HL-60 (cell line): ENCODE measurements at regions not wholly inside any gene's neighbourhood (a gene's known extent, or its start where the extent isn't known, plus 50 kb on each side); places are given as distances from the start of the nearest gene placed in this dataset.

Source experiments
- CTCF ChIP-seq: IDR thresholded peaks from one replicate; pipeline ENCODE4 v1.5.1; 2011; ENCODE audit warnings: low read length, control low read depth, inconsistent platforms; ENCODE audit not compliant: insufficient read depth
- GABPA ChIP-seq: IDR thresholded peaks from 2 replicates; pipeline ENCODE4 v1.6.1; 2012; ENCODE audit warnings: low read depth
- POLR2AphosphoS5 ChIP-seq: IDR thresholded peaks from 2 replicates; pipeline ENCODE4 v1.6.1; 2012; ENCODE audit warnings: low read depth
- REST ChIP-seq: IDR thresholded peaks from 2 replicates; pipeline ENCODE4 v1.6.1; 2012; ENCODE audit warnings: low read depth; ENCODE audit not compliant: insufficient replicate concordance
- SPI1 ChIP-seq: IDR thresholded peaks from 2 replicates; pipeline ENCODE4 v1.6.1; 2012; ENCODE audit warnings: low read depth, mild to moderate bottlenecking, borderline replicate concordance

- TF ChIP-seq CTCF (no peak), REST (no peak), POLR2AphosphoS5 (no peak), GABPA (no peak), SPI1 (no peak)
Measured at GRCh38 chr9:71521132-71521531, 247.2 kb downstream of the CEMIP2 start.
